ENCODE measurements at regions not wholly inside any gene's neighbourhood (a gene's known extent, or its start where the extent isn't known, plus 50 kb on each side); places are given as distances from the start of the nearest gene placed in this dataset.

- intact Hi-C loops (cut with DNase I): no loop called here
- Histone ChIP-seq H3K27ac (no peak overlapping the region), H3K4me3 (no peak overlapping the region), H3K27me3 (no peaks in the 10 kb centered on the region), H3K4me1 (peaks cover 4 to 26% of the 10 kb centered on the region in 2 donors), H3K36me3 (no peaks in the 10 kb centered on the region), H3K9me3 (no peaks in the 10 kb centered on the region)
- no peak for DNase-seq
- no peak for TF ChIP-seq CTCF (IDR thresholded peaks at IDR 0.05)
- ATAC-seq: no peak
Observed at GRCh38 chr10:78740976-78741915, 327.5 kb upstream of the ZMIZ1 start.

- intact Hi-C loops (cut with DNase I): no loop called here
- no peak for TF ChIP-seq CTCF (IDR thresholded peaks at IDR 0.05)
- H3K27me3 ChIP-seq: no peaks in the 10 kb centered on the region
- DNase-seq (no peak), ATAC-seq (no peak)
- no peaks in the 10 kb centered on the region for H3K9me3 ChIP-seq
- no peak overlapping the region for H3K4me3 ChIP-seq
- H3K36me3 ChIP-seq: no peaks in the 10 kb centered on the region
- peaks cover 4 to 26% of the 10 kb centered on the region in 2 donors for H3K4me1 ChIP-seq
- no peak overlapping the region for H3K27ac ChIP-seq
Observed at GRCh38 chr10:78742406-78742729, 326.4 kb upstream of the ZMIZ1 start.

GRCh38 chr10:78742730-78743615, 325.8 kb upstream of the ZMIZ1 start:
- Histone ChIP-seq H3K4me3 (no peak overlapping the region), H3K9me3 (no peaks in the 10 kb centered on the region), H3K36me3 (no peaks in the 10 kb centered on the region), H3K27me3 (no peaks in the 10 kb centered on the region), H3K27ac (no peak overlapping the region), H3K4me1 (peaks cover 4 to 26% of the 10 kb centered on the region in 2 donors)
- intact Hi-C loops (cut with DNase I): no loop called here
- DNase-seq (no peak), ATAC-seq (no peak)
- no peak for TF ChIP-seq CTCF (IDR thresholded peaks at IDR 0.05)

GRCh38 chr10:78744056-78744455, 324.7 kb upstream of the ZMIZ1 start:
- intact Hi-C loops (cut with DNase I): no loop called here
- no peak for TF ChIP-seq CTCF (IDR thresholded peaks at IDR 0.05)
- peaks cover 4 to 26% of the 10 kb centered on the region in 2 donors for H3K4me1 ChIP-seq
- H3K27me3 ChIP-seq: no peaks in the 10 kb centered on the region
- H3K9me3 ChIP-seq: no peaks in the 10 kb centered on the region
- no peak overlapping the region for H3K4me3 ChIP-seq
- no peak overlapping the region for H3K27ac ChIP-seq
- ATAC-seq (no peak), DNase-seq (no peak)
- H3K36me3 ChIP-seq: no peaks in the 10 kb centered on the region

Measured in left lung (tissue), 4 donors.